ENCODE measurements at regions not wholly inside any gene's neighbourhood (a gene's known extent, or its start where the extent isn't known, plus 50 kb on each side); places are given as distances from the start of the nearest gene placed in this dataset.

GRCh38 chr3:152550284-152550683 lies 281.6 kb downstream of the MBNL1 start:
- TF ChIP-seq CTCF (IDR thresholded peaks at IDR 0.05) (no peak), POLR2A (IDR thresholded peaks at IDR 0.05) (no peak)

Data from esophagus squamous epithelium (tissue), 4 donors.